RWPE2 (cell line): ENCODE measurements at regions not wholly inside any gene's neighbourhood (a gene's known extent, or its start where the extent isn't known, plus 50 kb on each side); places are given as distances from the start of the nearest gene placed in this dataset.
A peak's percentile ranks its signal among the peaks of the same experiment; 100 is the strongest.
"Not testable (repeated sequence)": the region's sequence is repeated elsewhere in the genome, so short reads cannot be mapped to it uniquely, and the experiment has no call there.

Experiments
- ATAC-seq: fragments of 200-7000 bp; cut with Tn5 transposase; 3 replicates; pipeline ENCODE4 v1.9.1; 2021; ENCODE audit warnings: low read depth
- DNase-seq: peaks from one replicate; pipeline ENCODE4 v3.0.0-alpha.2; 2020; ENCODE audit warnings: low spot score
- H3K27ac ChIP-seq: fragments of 450-650 bp; 2 replicates; pipeline ENCODE4 v1.5.1; 2017; ENCODE audit warnings: mild to moderate bottlenecking; ENCODE audit not compliant: poor library complexity, severe bottlenecking
- H3K27me3 ChIP-seq: fragments of 250-450 bp; sonication (Bioruptor Pico); 2 replicates; pipeline ENCODE4 v1.5.1; 2021; ENCODE audit warnings: mild to moderate bottlenecking, moderate library complexity; ENCODE audit not compliant: insufficient read depth, poor library complexity, severe bottlenecking
- H3K36me3 ChIP-seq: fragments of 250-450 bp; sonication (Bioruptor Pico); 2 replicates; pipeline ENCODE4 v1.5.1; 2020; ENCODE audit warnings: low read depth, mild to moderate bottlenecking, moderate library complexity
- H3K4me1 ChIP-seq: fragments of 250-450 bp; sonication (Bioruptor Pico); 2 replicates; pipeline ENCODE4 v1.5.1; 2021; ENCODE audit warnings: mild to moderate bottlenecking, moderate library complexity; ENCODE audit not compliant: insufficient read depth, poor library complexity, severe bottlenecking
- H3K4me3 ChIP-seq: fragments of 250-450 bp; sonication (Bioruptor Pico); 2 replicates; pipeline ENCODE4 v1.5.1; 2021; ENCODE audit warnings: mild to moderate bottlenecking, moderate library complexity; ENCODE audit not compliant: severe bottlenecking
- H3K9me3 ChIP-seq: fragments of 250-450 bp; sonication (Bioruptor Pico); 2 replicates; pipeline ENCODE4 v1.5.1; 2021; ENCODE audit warnings: mild to moderate bottlenecking, moderate library complexity; ENCODE audit not compliant: severe bottlenecking

DNA sequence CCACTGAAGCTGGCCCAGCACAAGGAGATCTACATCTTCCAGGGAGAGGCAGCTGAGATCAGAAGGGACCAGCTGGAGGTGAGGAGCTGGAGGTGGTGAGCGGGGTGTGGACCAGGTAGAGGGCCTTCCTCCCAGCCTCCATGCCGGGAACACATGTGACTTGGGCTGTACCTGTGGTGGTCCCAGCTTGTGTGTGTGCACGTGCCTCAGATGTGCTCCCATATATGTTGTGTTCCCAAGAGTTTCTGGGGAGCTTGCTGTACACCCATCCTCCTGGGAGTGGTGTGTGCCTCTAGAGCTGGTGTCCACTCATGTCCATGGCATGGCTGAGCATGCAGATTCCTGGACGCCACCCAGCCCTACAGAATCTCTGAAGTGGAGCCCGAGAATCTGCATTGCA, 183.7 kb upstream of the AKAP13 start:
- not testable (repeated sequence) for H3K36me3 ChIP-seq, ATAC-seq, H3K9me3 ChIP-seq, H3K27me3 ChIP-seq, H3K27ac ChIP-seq, H3K4me3 ChIP-seq, H3K4me1 ChIP-seq
- peak; percentile 51 for DNase-seq

DNA sequence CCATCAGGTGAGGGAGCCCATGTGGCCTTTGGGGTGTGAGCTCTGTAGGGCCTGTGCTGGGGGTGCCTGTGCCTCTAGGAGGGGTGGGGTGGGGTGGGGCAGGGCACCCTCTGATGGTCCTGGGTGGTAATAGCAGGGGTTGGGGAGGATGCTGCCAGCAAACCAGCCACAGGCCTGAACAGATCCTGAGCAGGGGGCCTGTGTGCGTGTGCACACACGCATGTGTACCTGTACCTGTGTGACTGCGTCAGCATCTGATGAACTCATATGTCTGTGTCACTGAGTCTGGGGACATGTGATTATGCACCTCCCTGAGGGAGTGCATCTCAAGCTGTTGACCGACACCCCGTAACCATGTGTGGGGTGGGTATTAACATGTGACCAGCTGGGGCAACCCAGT, 182.8 kb upstream of the AKAP13 start:
- H3K27ac ChIP-seq, H3K27me3 ChIP-seq, H3K4me3 ChIP-seq, DNase-seq, ATAC-seq, H3K36me3 ChIP-seq, H3K4me1 ChIP-seq, H3K9me3 ChIP-seq: not testable (repeated sequence)

DNA sequence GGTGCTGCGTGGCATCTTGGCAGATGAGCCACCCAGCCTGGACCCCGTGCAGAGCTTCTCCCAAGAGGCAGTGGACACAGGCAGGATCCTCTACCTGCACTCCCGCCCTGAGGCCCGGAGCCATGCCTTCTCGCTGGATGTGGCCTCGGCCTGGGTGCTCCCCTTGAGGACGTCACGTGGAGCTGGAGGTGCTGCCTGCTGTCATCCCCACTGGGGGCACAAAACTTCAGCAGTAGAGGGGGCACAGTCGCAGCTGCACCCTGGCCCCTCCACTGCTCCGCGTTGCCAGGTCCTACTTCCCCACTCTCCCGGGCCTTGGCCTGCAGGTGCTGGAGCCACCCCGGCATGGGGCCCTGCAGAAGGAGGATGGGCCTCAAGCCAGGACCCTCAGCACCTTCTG, 182.0 kb upstream of the AKAP13 start:
- not testable (repeated sequence) for ATAC-seq, H3K27me3 ChIP-seq, H3K27ac ChIP-seq, H3K4me1 ChIP-seq, H3K9me3 ChIP-seq, H3K4me3 ChIP-seq, H3K36me3 ChIP-seq, DNase-seq

DNA sequence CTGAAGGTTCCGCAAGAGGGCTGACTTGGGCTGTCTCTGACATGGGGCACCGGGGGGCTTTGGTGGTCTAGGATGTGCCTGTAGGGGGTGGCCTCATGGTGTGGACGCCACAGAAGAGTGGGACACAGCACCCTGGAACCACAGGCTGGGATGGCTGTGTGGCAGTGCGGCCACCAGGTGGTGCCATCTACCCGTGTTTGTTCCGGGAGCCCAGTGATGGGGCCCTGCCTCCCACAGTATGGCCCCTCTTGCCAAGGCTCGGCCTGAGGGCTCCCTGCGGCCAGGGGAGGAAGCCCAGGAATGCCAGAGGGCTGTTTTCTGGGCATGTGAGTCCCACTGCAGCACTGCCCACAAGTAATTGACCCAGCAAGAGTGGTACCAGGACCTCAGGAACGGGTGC, 180.2 kb upstream of the AKAP13 start:
- not testable (repeated sequence) for H3K4me3 ChIP-seq
- peak; percentile 93 for ATAC-seq

DNA sequence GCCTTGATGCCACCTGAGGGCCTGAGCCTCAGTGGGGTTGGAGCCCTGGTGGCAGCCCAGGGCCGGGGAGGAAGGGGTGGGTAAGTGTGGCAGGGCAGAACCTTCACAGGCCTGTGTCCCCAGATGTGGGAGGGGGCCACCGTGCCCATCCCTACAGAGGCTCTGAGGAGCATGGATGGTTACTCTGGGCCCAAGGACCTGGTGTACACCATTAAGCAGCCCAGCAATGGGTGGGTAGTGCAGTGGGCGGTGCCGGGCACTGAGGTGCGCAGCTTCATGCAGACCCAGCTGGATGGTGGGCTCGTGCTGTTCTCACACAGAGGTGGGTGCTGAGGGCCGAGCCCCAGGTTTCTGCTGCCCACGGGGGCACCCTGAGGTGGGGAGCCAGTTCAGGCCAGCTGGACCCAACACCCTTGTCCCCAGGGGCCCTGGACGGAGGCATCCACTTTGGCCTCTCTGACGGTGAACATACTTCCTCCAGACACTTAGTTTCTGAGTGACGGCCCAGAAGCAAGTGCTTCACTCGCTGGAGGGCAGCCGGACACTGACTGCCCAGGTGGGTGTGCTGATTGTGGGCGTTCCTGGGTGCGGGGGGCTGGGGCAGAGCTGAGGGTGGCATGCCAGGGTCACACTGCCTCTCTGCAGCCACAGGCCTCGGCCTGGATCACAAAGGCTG, 179.1 kb upstream of the AKAP13 start:
- H3K4me3 ChIP-seq, H3K9me3 ChIP-seq, H3K27me3 ChIP-seq, H3K4me1 ChIP-seq, H3K36me3 ChIP-seq, H3K27ac ChIP-seq: not testable (repeated sequence)
- peak; percentile 68 for DNase-seq
- ATAC-seq: peak; percentile 12; the same call in 2 of the 3 replicates

More for the DNA sequence above, 180.2 kb upstream of the AKAP13 start:
- H3K36me3 ChIP-seq, H3K4me1 ChIP-seq, H3K27ac ChIP-seq, DNase-seq, H3K27me3 ChIP-seq, H3K9me3 ChIP-seq: not testable (repeated sequence)

DNA sequence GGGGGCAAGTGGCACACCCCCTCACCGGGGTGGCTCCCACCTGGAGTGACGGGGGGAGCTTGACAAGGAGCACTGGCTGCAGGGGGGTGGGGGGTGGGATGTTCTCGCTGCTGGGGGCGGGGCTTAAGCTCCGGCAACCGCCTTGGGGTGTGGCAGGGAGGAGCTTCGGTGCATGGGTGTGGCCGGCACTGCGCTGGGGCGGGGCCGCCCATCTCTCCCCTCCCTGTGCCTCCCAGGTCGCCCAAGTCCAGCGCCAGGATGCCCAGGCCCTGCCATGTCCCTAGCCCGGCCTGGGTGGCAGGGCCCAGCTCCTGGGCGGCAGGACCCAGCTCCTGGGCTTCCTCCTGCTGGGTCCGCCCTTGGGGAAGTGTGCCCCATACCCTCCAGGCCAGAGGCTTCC, 175.9 kb upstream of the AKAP13 start:
- not testable (repeated sequence) for H3K4me3 ChIP-seq, H3K36me3 ChIP-seq, H3K27ac ChIP-seq, H3K9me3 ChIP-seq, H3K4me1 ChIP-seq, H3K27me3 ChIP-seq, DNase-seq, ATAC-seq

DNA sequence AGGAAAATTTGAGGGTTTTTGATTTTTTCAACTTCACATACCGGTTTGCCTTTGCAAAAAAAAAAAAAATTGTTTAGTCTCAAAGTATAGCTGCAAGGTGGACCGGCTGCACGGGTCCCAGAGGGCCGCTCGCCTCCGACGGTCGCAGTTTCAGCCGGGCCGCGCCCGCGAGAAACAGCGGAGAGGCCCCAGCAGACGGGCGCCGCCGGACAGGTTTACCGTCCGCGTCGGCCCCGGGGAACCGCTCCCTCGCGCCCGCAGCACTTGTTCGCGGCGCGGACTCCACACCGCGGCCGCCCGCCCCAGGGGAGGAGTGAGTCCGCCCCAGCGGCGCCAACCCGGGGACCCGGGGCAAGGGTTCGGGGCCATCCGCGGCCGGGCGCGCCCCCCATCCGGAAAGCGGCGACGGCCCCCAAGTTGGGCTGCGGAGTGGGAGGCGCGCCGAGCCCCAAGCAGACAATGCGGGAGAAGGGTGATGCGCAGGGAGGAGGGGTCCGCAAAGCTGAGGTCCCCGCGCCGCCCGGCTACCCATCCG, 146.5 kb upstream of the AKAP13 start:
- H3K36me3 ChIP-seq, ATAC-seq, H3K4me1 ChIP-seq, H3K4me3 ChIP-seq, H3K27ac ChIP-seq, H3K9me3 ChIP-seq, H3K27me3 ChIP-seq: not testable (repeated sequence)
- DNase-seq: peak; percentile 11

DNA sequence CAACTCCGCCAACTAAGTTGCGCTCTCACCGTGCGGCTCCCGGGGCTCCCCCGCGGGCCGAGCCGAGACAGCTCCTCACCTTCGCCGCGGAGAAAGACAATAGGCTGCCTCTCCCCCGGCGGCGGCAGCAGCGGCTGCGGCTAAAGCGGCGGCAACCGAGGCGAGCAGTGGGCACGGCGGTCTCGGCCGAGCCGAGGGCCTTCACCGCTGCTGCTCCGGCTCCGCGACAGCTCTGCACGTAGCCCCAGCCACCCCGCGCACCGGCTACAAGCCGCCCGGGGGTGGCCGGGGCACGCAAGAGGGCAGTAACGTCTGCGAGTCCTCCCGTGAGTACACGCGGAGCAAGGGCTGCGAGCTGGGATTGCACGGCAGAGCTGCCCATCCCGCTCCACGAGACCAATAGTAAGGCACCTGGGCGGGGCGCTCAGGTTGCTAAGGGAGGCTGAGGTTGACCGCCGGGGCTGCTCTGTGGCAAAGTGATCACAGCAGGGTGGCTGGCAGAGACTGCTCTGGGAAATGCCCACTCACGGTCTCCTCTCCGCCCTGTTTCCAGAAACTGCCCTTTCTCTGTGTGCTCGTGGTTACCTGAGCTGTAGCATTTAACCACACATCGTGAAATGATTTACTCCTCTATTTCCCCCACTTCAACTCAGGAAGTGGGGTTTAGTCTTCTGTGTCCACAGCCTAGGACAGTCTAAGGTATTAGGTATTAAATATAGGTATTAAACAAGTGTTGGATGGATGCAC, 145.8 kb upstream of the AKAP13 start:
- not testable (repeated sequence) for ATAC-seq, H3K36me3 ChIP-seq, DNase-seq, H3K9me3 ChIP-seq, H3K27me3 ChIP-seq, H3K4me1 ChIP-seq, H3K27ac ChIP-seq
- H3K4me3 ChIP-seq: peak overlapping the region; percentile 38

DNA sequence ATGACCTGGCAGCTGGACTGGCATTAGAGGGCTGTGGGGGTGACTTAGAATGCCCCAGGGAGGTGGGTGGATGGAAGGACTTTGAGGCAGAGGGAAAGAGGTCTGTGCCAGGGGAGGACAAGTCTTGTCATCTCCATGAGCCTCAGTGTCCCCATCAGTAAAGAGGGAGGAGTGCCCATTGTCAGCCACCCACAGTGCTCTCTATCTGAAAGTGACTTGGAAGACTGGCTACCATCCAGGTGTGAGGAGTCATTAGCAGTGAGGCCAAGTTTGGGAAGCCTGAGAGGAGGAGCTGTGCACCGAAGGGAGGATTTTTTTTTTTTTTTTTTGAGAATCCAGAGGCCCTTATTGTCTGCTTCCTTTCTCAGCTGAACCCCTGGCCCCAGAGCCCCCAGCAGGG, 136.3 kb upstream of the AKAP13 start:
- H3K4me1 ChIP-seq, ATAC-seq, H3K27me3 ChIP-seq, H3K27ac ChIP-seq, DNase-seq, H3K36me3 ChIP-seq, H3K9me3 ChIP-seq, H3K4me3 ChIP-seq: not testable (repeated sequence)
